Erythroblast (primary cell): ENCODE measurements at regions not wholly inside any gene's neighbourhood (a gene's known extent, or its start where the extent isn't known, plus 50 kb on each side); places are given as distances from the start of the nearest gene placed in this dataset.

Experiments
- GATA1 ChIP-seq: IDR thresholded peaks from 2 replicates; pipeline ENCODE4 v1.6.1; 2011; ENCODE audit warnings: low read depth, mild to moderate bottlenecking, control low read depth, low read length, moderate library complexity
- POLR2A ChIP-seq: IDR thresholded peaks from 2 replicates; pipeline ENCODE4 v1.6.1; 2011; ENCODE audit warnings: mild to moderate bottlenecking, low read length

DNA sequence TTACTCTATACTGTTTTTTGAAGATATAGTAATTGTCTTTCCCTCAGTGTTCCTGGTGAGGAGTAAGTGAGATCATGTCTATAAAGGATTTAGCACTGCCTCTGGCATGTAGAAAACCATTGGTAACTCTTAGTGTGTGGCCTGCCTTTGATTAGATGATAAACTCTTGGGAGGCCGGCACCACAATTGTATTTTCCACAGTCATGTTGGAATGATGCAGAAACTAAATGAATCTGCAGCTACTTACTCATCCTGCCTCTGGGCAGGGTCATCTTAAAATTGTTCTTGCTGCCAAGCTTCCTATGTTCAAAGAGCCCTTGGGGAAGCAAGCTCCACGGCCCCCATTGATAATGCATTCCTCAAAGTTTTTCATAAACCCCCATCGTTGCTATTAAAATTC, 204.6 kb downstream of the ANKRD7 start:
- TF ChIP-seq POLR2A (no peak), GATA1 (no peak)
